Vagina (tissue), 2 donors: ENCODE measurements at regions not wholly inside any gene's neighbourhood (a gene's known extent, or its start where the extent isn't known, plus 50 kb on each side); places are given as distances from the start of the nearest gene placed in this dataset.

ENCODE experiments used
- CTCF ChIP-seq, 3 experiments: fragments of 450-650 bp in 2 of 3; fragments of 200-600 bp in 1 of 3; sonication (generic) in 1 of 3; IDR thresholded peaks; one replicate each; pipeline ENCODE4 v1.5.1; 2017 to 2019; ENCODE audit warnings: antibody characterized with exemption in 3 of 3, mild to moderate bottlenecking in 2 of 3, moderate library complexity in 2 of 3
- POLR2AphosphoS5 ChIP-seq, 2 donors: sonication (generic); formaldehyde crosslinking; IDR thresholded peaks; one replicate each; pipeline ENCODE4 v1.9.0; 2017; ENCODE audit warnings: antibody characterized with exemption in 2 of 2, mild to moderate bottlenecking in 2 of 2, low read depth in 1 of 2; ENCODE audit not compliant: insufficient read depth in 1 of 2

GRCh38 chr7:125375942-125376341 lies 446.3 kb upstream of the POT1 start:
- no peak for TF ChIP-seq CTCF (IDR thresholded peaks at IDR 0.05)
- TF ChIP-seq POLR2AphosphoS5 (IDR thresholded peaks at IDR 0.05; ENCODE audit: insufficient read depth in 1 of 2, low read depth in 1 of 2), result no peak
